ENCODE measurements at regions not wholly inside any gene's neighbourhood (a gene's known extent, or its start where the extent isn't known, plus 50 kb on each side); places are given as distances from the start of the nearest gene placed in this dataset.

DNA sequence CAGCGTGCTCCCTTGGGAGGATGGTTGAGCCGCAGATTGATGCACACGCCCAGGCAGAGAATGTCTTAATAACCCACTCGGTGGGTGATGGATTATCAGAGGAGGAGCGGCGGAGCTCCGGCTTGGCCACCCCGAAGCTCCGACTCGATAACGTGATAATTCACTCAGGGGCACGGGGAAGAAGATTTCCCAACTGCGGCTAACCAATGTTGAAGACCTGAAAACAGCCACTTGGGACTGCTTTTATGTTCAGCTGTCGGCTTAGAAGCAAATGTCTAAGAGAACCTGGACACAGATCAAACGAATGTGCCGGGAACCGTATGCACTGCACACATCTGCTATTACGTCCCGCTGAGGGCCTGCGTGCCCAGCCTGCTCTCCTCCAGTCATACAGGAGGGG, 206.8 kb upstream of the CADM1 start:
- TF ChIP-seq, protein P1, sequence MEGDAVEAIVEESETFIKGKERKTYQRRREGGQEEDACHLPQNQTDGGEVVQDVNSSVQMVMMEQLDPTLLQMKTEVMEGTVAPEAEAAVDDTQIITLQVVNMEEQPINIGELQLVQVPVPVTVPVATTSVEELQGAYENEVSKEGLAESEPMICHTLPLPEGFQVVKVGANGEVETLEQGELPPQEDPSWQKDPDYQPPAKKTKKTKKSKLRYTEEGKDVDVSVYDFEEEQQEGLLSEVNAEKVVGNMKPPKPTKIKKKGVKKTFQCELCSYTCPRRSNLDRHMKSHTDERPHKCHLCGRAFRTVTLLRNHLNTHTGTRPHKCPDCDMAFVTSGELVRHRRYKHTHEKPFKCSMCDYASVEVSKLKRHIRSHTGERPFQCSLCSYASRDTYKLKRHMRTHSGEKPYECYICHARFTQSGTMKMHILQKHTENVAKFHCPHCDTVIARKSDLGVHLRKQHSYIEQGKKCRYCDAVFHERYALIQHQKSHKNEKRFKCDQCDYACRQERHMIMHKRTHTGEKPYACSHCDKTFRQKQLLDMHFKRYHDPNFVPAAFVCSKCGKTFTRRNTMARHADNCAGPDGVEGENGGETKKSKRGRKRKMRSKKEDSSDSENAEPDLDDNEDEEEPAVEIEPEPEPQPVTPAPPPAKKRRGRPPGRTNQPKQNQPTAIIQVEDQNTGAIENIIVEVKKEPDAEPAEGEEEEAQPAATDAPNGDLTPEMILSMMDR (IDR thresholded peaks at IDR 0.05) = no peak

DNA sequence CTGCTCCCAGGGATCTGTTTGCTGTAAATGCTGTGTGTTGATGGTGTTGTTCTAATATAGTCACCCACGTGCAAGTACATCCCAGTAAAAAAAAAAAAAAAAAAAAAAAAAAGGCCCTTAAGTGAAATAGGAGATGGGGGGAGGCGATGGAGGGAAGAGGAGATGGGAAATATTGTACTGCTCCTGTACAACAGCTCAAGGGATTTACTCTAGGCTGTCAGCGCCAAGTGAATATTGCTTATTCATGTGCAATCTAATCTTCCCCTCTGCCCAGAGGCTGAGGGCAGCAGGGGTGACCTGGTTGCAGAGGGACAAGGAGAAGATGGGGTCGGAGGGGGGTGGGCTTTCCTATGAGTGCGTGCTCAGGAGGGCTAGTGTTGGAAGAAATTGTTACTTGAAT, 206.2 kb upstream of the CADM1 start:
- TF ChIP-seq, protein P1 (IDR thresholded peaks at IDR 0.05) = no peak

GRCh38 chr11:115709297-115709696, 205.1 kb upstream of the CADM1 start:
- TF ChIP-seq, protein P1 (IDR thresholded peaks at IDR 0.05) = no peak

GRCh38 chr11:115707180-115707905, 203.1 kb upstream of the CADM1 start:
- TF ChIP-seq, protein P1 (IDR thresholded peaks at IDR 0.05) = no peak

DNA sequence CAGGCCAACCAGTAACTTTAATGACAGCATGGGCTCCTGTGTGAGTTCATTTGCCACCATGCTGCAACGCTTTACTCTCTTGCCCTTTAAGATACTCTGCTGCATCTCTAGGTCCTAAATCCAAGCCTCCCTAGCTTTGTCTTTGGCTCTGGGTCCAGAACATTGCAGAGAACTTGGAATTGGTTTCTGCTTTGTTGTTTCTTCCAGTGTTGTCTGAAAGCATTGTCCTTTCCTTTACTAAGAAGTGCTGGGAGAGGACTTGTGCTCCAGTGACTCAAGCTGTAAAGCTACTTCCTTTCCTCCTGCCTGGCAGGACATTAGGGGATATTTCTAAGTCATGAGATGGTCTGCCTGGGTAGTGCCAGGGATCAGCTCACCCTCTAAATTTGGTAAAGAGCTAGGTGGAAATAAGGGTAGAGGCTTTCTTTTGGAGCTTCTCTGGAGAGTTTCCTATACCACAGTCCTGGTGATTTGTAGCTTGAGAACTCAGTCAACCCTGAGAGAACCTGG, 202.5 kb upstream of the CADM1 start:
- TF ChIP-seq, protein P1 (IDR thresholded peaks at IDR 0.05) = no peak

DNA sequence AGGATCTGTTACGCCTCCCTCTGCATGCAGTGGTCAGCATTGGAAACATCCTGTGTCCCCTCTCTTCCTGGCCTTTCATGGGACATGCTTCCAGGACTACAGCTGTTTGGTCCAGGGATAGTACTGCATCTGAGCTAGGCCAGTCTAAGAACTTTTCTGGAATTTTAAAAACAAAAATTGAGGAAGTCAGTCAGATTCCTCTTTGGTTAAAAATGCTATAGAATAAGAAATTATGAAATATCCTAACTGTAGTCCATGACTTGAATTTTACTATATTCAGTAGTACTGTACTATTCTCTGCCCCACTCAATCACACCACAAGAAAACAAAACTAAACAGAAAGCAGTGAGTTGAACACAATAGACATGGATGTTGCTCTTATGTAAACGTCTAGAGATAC, 201.0 kb upstream of the CADM1 start:
- TF ChIP-seq, protein P1 (IDR thresholded peaks at IDR 0.05) = no peak

- TF ChIP-seq, protein P1 (IDR thresholded peaks at IDR 0.05) = no peak
Observed at GRCh38 chr11:115700981-115701875, 197.0 kb upstream of the CADM1 start.

Measured in LNCAP (cell line).